ENCODE measurements at regions not wholly inside any gene's neighbourhood (a gene's known extent, or its start where the extent isn't known, plus 50 kb on each side); places are given as distances from the start of the nearest gene placed in this dataset.

DNA sequence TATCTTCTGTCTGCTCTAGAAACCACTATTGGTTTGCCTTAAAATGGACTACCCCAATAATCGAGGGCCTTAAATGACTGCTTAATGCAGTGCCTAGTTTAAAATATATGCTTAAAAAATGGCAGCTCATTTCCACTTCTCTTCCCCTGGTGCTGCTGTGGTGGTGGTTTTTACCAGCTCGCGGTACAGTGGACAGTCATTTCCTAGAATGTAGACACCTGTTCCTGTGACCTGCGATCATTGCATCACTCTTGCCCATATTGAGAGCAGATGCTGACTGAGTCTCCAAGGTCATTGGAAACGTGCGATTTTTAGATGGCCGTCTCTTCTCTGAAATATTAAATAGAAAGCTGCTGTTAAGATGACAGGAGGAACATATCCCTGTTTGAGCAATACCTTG lies 164.1 kb downstream of the UTRN start:
- intact Hi-C loops (cut with micrococcal nuclease): no loop called here
- no peak overlapping the region for H2AFZ ChIP-seq (ENCODE audit: insufficient read depth, low read depth, low read length, poor library complexity, severe bottlenecking)
- no peaks in the 10 kb centered on the region for H3K9me3 ChIP-seq (ENCODE audit: control extremely low read depth in 1 of 3, control insufficient read depth in 2 of 3, insufficient read depth in 1 of 3, low read length in 2 of 3)
- CTCF ChIA-PET: interaction anchor here (0.6 to 1.9 kb wide), 3 partner anchors 31 to 35 kb away, joined by 3 to 7 read pairs (median 4); no protein-coding TSS in a partner anchor
- no peaks in the 10 kb centered on the region for H3K27me3 Mint-ChIP-seq
- H3K4me1 Mint-ChIP-seq: no peaks in the 10 kb centered on the region
- peaks cover 23 to 80% of the 10 kb centered on the region in 2 experiments for H3K36me3 ChIP-seq (replicated peaks in 1 of 2; ENCODE audit: control extremely low read depth in 1 of 2, control insufficient read depth in 1 of 2, extremely low read depth in 1 of 2, insufficient read depth in 2 of 2, low read length in 1 of 2)
- H3K9ac ChIP-seq (ENCODE audit: low read length): no peak overlapping the region
- no peak for ATAC-seq (ENCODE audit: low read depth)
- H3K27ac ChIP-seq (ENCODE audit: low read length in 2 of 2): no peak overlapping the region
- no peak overlapping the region for H3K27ac Mint-ChIP-seq
- H4K20me1 ChIP-seq (ENCODE audit: control insufficient read depth, insufficient read depth, low read length, poor library complexity, severe bottlenecking): peaks cover 8% of the 10 kb centered on the region
- no peaks in the 10 kb centered on the region for H3K27me3 ChIP-seq (replicated peaks in 1 of 4; ENCODE audit: control extremely low read depth in 1 of 4, control insufficient read depth in 3 of 4, insufficient read depth in 4 of 4, low read length in 3 of 4)
- POLR2A ChIA-PET: no interaction called here
- TF ChIP-seq EZH2 (IDR thresholded peaks at IDR 0.05; ENCODE audit: borderline replicate concordance, insufficient read depth, low read depth, low read length, poor library complexity, severe bottlenecking) (no peak), CTCF (IDR thresholded peaks at IDR 0.05) (no peak)
- peaks cover 5% of the 10 kb centered on the region for H3K79me2 ChIP-seq (ENCODE audit: control insufficient read depth, insufficient read depth, low read length)
- no peak overlapping the region for H3K4me3 Mint-ChIP-seq
- H3K9me3 Mint-ChIP-seq (ENCODE audit: insufficient read depth): no peaks in the 10 kb centered on the region
- WGBS (ENCODE audit: insufficient coverage): 94% methylated on average over 3 of the region's 7 CpGs
- H3K4me2 ChIP-seq (replicated peaks; ENCODE audit: low read depth, low read length, poor library complexity, severe bottlenecking): no peak overlapping the region
- no peak overlapping the region for H3K4me3 ChIP-seq (ENCODE audit: control extremely low read depth in 1 of 5, extremely low read depth in 1 of 5, insufficient read depth in 1 of 5, low read depth in 2 of 5, low read length in 4 of 5)
- H3K4me1 ChIP-seq (ENCODE audit: control insufficient read depth in 2 of 2, insufficient read depth in 2 of 2, low read length in 2 of 2): no peaks in the 10 kb centered on the region
- no peak for DNase-seq

DNA sequence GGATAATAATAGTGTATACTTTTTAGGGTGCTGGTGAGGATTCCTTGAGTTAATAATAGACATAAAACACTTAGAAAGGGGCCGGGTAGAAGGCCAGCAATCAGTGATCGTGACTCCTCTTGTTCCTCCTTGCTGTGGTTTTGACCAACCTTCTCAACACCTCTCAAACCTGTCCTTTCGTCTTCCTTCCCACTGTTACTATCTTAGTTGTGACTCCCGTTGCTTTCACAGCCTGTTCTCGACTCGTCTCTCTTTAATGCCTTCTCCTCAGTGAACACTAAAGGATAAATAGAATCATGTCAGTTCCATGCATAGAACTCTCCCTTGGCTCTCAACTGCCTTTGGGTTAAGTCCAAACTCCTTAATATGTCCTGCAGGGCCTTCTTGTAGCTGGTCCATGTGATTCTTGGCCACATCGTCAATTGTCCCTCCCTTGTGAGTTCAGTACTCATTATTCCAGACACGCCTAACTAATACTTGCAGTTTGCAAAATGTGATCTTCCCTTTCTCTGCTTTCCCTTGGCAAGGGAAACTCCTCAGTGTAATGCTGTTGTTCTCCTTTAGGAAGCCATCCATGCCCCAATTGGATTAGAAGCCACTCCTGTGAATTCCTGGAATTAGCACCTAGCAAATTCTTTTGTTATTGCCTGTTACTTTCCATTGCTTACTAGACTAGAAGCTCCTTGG lies 164.9 kb downstream of the UTRN start:
- Histone ChIP-seq H3K79me2 (ENCODE audit: control insufficient read depth, insufficient read depth, low read length) (peaks cover 5% of the 10 kb centered on the region), H3K9ac (ENCODE audit: low read length) (no peak overlapping the region), H3K27me3 (replicated peaks in 1 of 4; ENCODE audit: control extremely low read depth in 1 of 4, control insufficient read depth in 3 of 4, insufficient read depth in 4 of 4, low read length in 3 of 4) (no peaks in the 10 kb centered on the region), H3K4me2 (replicated peaks; ENCODE audit: low read depth, low read length, poor library complexity, severe bottlenecking) (no peak overlapping the region), H3K4me3 (ENCODE audit: control extremely low read depth in 1 of 5, extremely low read depth in 1 of 5, insufficient read depth in 1 of 5, low read depth in 2 of 5, low read length in 4 of 5) (no peak overlapping the region), H3K9me3 (ENCODE audit: control extremely low read depth in 1 of 3, control insufficient read depth in 2 of 3, insufficient read depth in 1 of 3, low read length in 2 of 3) (no peaks in the 10 kb centered on the region), H2AFZ (ENCODE audit: insufficient read depth, low read depth, low read length, poor library complexity, severe bottlenecking) (no peak overlapping the region), H3K4me1 (ENCODE audit: control insufficient read depth in 2 of 2, insufficient read depth in 2 of 2, low read length in 2 of 2) (no peaks in the 10 kb centered on the region), H4K20me1 (ENCODE audit: control insufficient read depth, insufficient read depth, low read length, poor library complexity, severe bottlenecking) (peaks cover 8% of the 10 kb centered on the region), H3K27ac (ENCODE audit: low read length in 2 of 2) (no peak overlapping the region), H3K36me3 (replicated peaks in 1 of 2; ENCODE audit: control extremely low read depth in 1 of 2, control insufficient read depth in 1 of 2, extremely low read depth in 1 of 2, insufficient read depth in 2 of 2, low read length in 1 of 2) (peaks cover 23 to 81% of the 10 kb centered on the region in 2 experiments)
- DNase-seq (no peak), ATAC-seq (ENCODE audit: low read depth) (no peak)
- no peak for TF ChIP-seq EZH2 (IDR thresholded peaks at IDR 0.05; ENCODE audit: borderline replicate concordance, insufficient read depth, low read depth, low read length, poor library complexity, severe bottlenecking)
- TF ChIP-seq CTCF (IDR thresholded peaks at IDR 0.05): no peak
- Mint-ChIP-seq H3K27ac (no peak overlapping the region), H3K27me3 (no peaks in the 10 kb centered on the region), H3K4me1 (no peaks in the 10 kb centered on the region), H3K4me3 (no peak overlapping the region), H3K9me3 (ENCODE audit: insufficient read depth) (no peaks in the 10 kb centered on the region)
- 91% methylated on average over 6 of the region's 8 CpGs for WGBS (ENCODE audit: insufficient coverage)
- intact Hi-C loops (cut with micrococcal nuclease): no loop called here
- ChIA-PET CTCF (interaction anchor here (1.9 kb wide), 1 partner anchor 30 kb away, joined by 7 read pairs; no protein-coding TSS in a partner anchor), POLR2A (no interaction called here)
